ENCODE measurements at regions not wholly inside any gene's neighbourhood (a gene's known extent, or its start where the extent isn't known, plus 50 kb on each side); places are given as distances from the start of the nearest gene placed in this dataset.

- TF ChIP-seq CTCF (conservative IDR thresholded peaks at IDR 0.05; ENCODE audit: low read depth, low read length) (no peak), EZH2 (IDR thresholded peaks at IDR 0.05; ENCODE audit: borderline replicate concordance, low read depth, low read length, poor library complexity, severe bottlenecking) (no peak)
Measured at GRCh38 chr10:78642269-78642816, 426.4 kb upstream of the ZMIZ1 start.
